GM18511 (cell line): ENCODE measurements at regions not wholly inside any gene's neighbourhood (a gene's known extent, or its start where the extent isn't known, plus 50 kb on each side); places are given as distances from the start of the nearest gene placed in this dataset.
"Not testable (repeated sequence)": the region's sequence is repeated elsewhere in the genome, so short reads cannot be mapped to it uniquely, and the experiment has no call there.

Experiments
- ATAC-seq: cut with Tn5 transposase; IDR thresholded peaks from one replicate; pipeline ENCODE4 v1.9.1; 2021; ENCODE audit warnings: mild to moderate bottlenecking, moderate library complexity; ENCODE audit not compliant: unreplicated experiment

DNA sequence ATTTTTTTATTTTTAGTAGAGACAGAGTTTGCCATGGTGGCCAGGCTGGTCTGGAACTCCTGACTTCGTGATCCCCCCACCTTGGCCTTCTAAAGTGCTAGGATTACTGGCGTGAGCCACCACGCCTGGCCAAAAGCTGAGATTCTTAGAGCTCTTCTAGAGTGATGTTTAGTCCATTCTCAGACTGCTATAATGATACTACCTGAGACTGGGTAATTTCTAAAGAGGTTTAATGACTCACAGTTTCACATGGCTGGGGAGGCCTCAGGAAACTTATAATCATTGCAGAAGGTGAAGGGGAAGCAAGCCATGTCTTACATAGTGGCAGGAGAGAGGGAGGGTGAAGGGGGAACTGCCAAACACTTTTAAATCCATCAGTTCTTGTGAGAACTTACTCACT, 1804.9 kb upstream of the LRRTM1 start:
- ATAC-seq, result no peak

GRCh38 chr2:82098617-82099016, 1794.1 kb upstream of the LRRTM1 start:
- no peak for ATAC-seq

GRCh38 chr2:82089518-82089917, 1785.0 kb upstream of the LRRTM1 start:
- no peak for ATAC-seq

DNA sequence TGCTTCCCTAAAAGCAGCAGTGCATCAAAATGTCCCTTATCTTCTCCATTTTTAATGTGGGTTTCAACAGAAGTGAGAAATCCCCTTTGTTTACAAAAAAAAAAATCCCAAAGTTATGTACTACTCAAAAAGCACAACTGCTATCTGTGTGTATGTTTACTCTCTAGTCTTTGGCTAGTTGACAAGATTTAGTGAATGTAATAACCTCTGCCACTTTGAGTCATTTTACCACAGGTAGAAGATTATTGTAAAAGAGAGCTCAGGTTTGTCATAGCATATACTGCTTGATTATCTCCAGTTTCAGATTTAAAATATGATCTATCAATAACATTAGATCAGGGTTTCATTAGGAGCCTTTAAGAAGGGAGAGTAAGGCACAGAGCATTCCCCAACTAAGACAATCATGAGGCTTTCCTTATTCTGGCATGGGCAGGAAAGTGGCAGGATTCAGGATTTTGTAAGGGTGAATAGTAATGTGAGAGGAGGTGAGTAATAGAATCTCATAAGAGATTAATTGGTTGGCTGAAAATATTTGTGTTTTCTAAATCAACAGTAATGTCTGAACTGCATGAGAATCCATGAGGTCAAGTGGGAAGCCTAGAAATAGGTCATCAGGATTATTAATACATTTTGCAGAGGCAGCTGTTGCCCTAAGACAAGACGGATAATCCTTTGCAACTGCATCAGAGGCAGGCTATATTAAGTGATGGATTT, 1780.3 kb upstream of the LRRTM1 start:
- ATAC-seq, result no peak

DNA sequence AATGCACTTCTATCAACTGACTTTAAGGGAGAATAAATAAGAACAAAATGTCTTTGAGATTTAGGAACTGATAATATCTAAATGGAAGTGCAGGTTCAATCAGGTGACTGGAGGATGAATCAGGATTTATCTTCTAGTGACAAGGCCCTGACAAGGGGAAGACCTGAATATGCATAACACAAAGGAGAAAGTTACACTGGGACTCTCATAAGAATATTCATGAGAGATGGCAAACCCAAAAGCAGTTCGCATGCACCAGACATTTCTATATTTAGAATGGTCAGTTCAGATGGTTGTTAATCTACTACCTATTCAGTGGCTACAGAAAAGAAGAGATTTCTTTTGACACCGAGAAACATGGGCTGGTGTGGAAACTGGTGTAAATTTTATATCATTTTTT, 1771.3 kb upstream of the LRRTM1 start:
- no peak for ATAC-seq

DNA sequence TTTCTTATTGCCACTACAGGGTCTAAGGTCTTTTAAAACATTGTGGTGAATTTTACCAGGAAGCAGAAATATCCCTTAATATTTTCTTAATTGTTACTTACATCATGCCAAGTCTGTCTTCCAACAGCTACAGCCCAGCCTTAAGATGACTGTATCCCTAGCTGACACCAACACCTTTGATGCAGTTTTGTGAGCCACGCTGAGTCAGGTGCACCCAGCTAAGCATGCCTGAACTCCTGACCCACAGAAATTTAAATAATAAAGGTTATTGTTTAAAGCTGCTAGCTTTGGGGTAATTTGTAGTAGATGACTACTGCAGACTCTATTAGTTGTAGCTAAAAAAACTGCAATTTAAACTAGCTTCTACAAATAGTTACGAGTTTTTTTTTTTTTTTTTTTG, 1757.9 kb upstream of the LRRTM1 start:
- ATAC-seq, result no peak

DNA sequence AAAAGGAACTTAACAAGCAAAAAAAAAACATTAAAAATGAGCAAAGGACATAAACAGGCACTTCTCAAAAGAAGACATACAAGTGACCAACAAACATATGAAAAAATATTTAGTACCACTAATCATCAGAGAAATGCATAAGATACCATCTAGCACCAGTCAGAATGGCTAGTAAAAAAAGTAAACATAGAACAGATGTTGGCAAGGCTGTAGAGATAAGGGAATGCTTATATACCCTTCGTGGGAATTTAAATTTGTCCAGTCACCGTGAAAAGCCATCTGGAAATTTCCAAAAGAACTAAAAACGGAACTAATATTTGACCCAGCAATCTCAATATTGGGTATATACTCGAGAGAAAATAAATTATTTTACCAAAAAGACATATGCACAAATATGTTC, 1751.3 kb upstream of the LRRTM1 start:
- no peak for ATAC-seq

GRCh38 chr2:82043867-82044266, 1739.3 kb upstream of the LRRTM1 start:
- ATAC-seq, result no peak

DNA sequence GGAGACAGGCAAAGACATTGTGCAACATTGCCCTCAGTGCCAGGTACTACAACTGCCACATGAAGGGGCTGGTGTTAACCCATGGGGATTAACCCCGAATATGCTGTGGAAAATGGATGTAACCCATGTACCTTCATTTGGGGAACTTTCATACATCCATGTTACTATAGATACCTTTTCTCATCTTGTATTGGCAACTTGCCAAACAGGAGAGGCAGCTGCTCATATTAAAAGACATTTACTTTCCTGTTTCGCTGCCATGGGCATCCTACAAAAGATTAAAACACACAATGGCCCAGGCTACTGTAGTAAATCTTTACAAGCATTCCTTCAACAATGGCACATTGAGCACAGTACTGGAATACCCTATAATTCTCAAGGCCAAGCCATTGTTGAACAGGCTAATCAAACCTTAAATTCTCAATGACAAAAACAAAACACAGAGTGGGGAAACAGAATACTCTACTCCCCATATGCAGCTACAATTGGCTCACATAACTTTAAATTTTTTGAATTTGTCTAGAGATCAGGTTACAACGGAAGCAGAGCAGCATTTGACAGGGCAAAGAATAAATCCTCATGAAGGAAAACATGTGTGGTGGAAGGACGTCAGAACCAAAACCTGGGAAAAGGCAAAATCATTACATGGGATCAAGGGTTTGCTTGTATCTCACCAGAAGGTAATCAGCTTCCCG, 1723.5 kb upstream of the LRRTM1 start:
- ATAC-seq, result no peak

DNA sequence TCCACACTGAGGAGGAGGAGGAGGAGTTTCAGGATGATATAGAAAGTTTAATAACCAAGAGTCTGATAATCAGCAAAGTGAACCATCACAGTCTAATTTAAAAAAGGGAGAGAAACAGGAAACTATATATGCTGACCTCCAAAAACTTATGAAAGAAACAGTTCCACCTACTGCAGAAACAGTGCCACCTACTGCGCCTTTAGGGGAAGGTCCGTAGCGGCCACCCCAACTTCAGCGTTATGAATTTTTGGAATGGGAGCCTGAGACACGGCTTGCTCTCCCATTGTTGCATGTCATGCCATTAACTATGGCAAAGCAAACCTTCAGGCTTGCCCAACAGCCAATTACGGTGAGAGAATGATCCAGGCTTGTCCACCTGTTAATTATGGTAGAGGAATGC, 1719.2 kb upstream of the LRRTM1 start:
- ATAC-seq, result no peak

GRCh38 chr2:82013641-82014040, 1709.1 kb upstream of the LRRTM1 start:
- no peak for ATAC-seq

DNA sequence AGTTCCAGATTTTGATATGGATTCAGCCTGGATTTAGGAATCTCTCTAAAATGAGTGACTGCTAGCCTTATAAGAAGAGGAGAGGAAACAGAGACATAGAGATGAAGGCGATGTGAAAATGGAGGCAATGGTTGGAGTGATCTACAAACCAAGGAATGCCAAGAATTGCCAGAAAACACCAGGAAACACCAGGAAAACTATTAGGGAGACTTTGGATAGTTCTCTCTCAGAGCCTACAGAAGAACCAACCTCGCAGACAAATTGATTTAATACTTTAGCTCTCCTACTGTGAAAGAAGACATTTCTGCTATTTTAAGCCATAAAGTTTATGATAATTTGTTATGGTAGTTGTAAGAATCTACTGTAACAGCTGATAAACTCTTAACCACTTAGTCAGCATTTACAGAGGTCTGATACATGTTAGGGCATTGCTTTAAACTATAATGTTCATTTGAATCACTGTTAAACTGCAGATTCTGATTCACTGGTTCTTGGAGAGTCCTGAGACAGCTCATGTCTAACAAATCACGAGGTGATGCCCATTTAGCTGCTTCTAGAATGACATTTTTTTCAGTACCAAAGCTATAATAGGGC, 1702.6 kb upstream of the LRRTM1 start:
- ATAC-seq, result no peak

DNA sequence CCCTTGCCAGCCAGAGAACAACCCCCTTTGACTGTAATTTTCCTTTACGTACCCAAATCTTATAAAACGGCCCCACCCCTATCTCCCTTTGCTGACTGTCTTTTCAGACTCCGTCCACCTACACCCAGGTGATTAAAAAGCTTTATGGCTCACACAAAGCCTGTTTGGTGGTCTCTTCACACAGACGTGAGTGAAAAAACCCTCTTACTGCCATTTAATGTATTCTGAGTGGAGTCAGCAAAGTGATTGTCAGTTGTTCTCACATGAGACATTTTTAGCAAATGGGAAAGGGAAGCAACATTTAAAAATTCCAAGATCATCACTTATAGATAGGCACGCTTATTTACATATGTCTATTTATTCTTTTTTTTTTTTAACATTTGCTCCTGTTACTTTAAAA, 1701.3 kb upstream of the LRRTM1 start:
- not testable (repeated sequence) for ATAC-seq

- no peak for ATAC-seq
Measured at GRCh38 chr2:82001614-82002013, 1697.1 kb upstream of the LRRTM1 start.

GRCh38 chr2:82000606-82001005, 1696.1 kb upstream of the LRRTM1 start:
- ATAC-seq, result no peak

DNA sequence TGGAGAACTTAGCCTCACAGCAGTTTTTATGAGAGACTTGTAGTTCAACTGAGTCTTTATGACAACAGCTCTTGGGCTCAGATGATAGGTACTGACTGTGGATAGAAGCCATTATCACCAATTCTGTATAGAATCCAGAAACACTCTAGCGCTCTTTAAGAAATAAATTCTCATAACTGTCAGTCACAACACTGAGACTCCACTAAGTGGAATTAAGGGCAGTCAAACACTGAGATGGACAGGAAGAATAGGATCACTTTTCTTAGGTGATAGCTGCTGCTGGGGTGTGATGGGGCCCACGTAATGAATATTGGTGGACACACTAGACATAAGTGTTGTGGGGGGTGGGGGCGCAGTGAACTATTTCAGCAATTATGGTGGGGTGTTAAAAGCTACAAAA, 1691.8 kb upstream of the LRRTM1 start:
- no peak for ATAC-seq

GRCh38 chr2:81991282-81991681, 1686.7 kb upstream of the LRRTM1 start:
- no peak for ATAC-seq

- ATAC-seq, result no peak
Measured at GRCh38 chr2:81987370-81987769, 1682.8 kb upstream of the LRRTM1 start.

GRCh38 chr2:81984969-81985637, 1680.6 kb upstream of the LRRTM1 start:
- ATAC-seq, result no peak

DNA sequence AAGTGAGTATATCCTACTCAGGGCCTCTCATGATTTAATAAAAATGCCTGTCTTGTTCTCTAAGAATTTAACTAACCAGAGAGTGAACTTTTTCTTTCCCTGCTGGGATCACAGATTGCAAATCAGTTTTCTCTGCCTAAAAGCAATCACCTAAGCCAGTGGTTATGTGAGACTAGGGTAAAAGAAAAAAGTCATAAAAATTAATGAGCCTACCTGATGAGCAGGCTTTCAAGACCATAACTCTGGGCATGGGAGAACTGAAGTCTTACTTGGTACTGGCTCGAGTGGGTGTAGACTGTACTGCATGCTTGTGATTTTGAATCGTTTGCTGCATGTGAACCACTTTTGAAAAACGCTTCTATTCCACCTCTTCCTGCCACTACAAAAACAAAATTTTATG, 1677.0 kb upstream of the LRRTM1 start:
- ATAC-seq, result no peak

GRCh38 chr2:81979086-81979485, 1674.5 kb upstream of the LRRTM1 start:
- no peak for ATAC-seq

DNA sequence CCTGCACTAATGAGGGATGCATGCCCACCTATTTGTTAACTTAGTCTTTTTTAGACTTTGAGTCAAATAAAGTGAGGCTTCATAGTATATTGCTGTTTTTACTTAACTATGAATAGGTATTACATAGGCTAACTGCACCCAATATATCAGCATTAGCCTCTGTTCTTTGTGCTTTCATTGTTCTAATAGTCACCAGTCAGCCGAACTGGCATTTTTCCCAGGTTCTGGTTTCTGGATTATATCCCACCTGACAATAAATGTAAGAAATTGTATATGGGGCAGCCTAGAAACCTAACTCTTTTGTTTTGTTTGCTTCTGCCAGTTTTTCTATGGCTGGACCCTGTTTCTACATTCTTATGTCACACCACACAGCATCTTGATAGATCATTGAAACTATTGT, 1672.4 kb upstream of the LRRTM1 start:
- ATAC-seq, result no peak
